Neural progenitor cell (in vitro differentiated cells): ENCODE measurements at regions not wholly inside any gene's neighbourhood (a gene's known extent, or its start where the extent isn't known, plus 50 kb on each side); places are given as distances from the start of the nearest gene placed in this dataset.

ENCODE experiments used
- DNase-seq: peaks from one replicate; pipeline ENCODE4 v3.0.0-alpha.2; 2016; ENCODE audit warnings: low spot score
- H2AFZ ChIP-seq: fragments of 200-600 bp; sonication (generic); replicated peaks from 2 replicates; pipeline ENCODE4 v1.6.1; 2016; ENCODE audit warnings: antibody characterized with exemption
- H3F3A ChIP-seq: fragments of 200-600 bp; sonication (generic); 2 replicates; pipeline ENCODE4 v1.6.1; 2016; ENCODE audit warnings: antibody characterized with exemption, low read depth
- H3K27ac ChIP-seq: fragments of 200-600 bp; sonication (generic); 2 replicates; pipeline ENCODE4 v1.5.1; 2016; ENCODE audit warnings: mild to moderate bottlenecking
- H3K27me3 ChIP-seq: fragments of 200-600 bp; sonication (generic); 2 replicates; pipeline ENCODE4 v1.6.1; 2016; ENCODE audit warnings: mild to moderate bottlenecking, moderate library complexity
- H3K36me3 ChIP-seq: fragments of 200-600 bp; sonication (generic); 2 replicates; pipeline ENCODE4 v1.5.1; 2016
- H3K4me1 ChIP-seq: fragments of 200-600 bp; sonication (generic); 2 replicates; pipeline ENCODE4 v1.6.1; 2016; ENCODE audit warnings: mixed run types
- H3K4me2 ChIP-seq: fragments of 200-600 bp; sonication (generic); 2 replicates; pipeline ENCODE4 v1.6.1; 2016
- H3K4me3 ChIP-seq: fragments of 200-600 bp; sonication (generic); 2 replicates; pipeline ENCODE4 v1.5.1; 2016
- H3K79me2 ChIP-seq: fragments of 200-600 bp; sonication (generic); 2 replicates; pipeline ENCODE4 v1.6.1; 2016; ENCODE audit warnings: low read depth
- H3K9ac ChIP-seq: fragments of 200-600 bp; sonication (generic); 2 replicates; pipeline ENCODE4 v1.6.1; 2016
- H3K9me3 ChIP-seq: fragments of 200-600 bp; sonication (generic); 2 replicates; pipeline ENCODE4 v1.5.1; 2016; ENCODE audit warnings: low read depth
- H4K20me1 ChIP-seq: fragments of 200-600 bp; sonication (generic); 2 replicates; pipeline ENCODE4 v1.6.1; 2016; ENCODE audit warnings: low read depth
- H3K27ac Mint-ChIP-seq: 3 replicates; pipeline ENCODE4 v1.8.0; 2021; ENCODE audit warnings: mixed read lengths
- H3K27me3 Mint-ChIP-seq: 2 replicates; pipeline ENCODE4 v1.8.0; 2022; ENCODE audit warnings: low read depth, mild to moderate bottlenecking, inconsistent platforms, moderate library complexity, mixed read lengths; ENCODE audit not compliant: insufficient read depth
- H3K36me3 Mint-ChIP-seq: 3 replicates; pipeline ENCODE4 v1.8.0; 2021; ENCODE audit warnings: mixed read lengths
- H3K4me1 Mint-ChIP-seq: 3 replicates; pipeline ENCODE4 v1.8.0; 2021; ENCODE audit warnings: mixed read lengths
- H3K4me3 Mint-ChIP-seq: 3 replicates; pipeline ENCODE4 v1.8.0; 2021; ENCODE audit warnings: mild to moderate bottlenecking, moderate library complexity, mixed read lengths
- H3K9me3 Mint-ChIP-seq: 3 replicates; pipeline ENCODE4 v1.8.0; 2020; ENCODE audit warnings: mixed read lengths
- EZH2 ChIP-seq: fragments of 200-600 bp; sonication (generic); IDR thresholded peaks from 2 replicates; pipeline ENCODE4 v1.6.1; 2017; ENCODE audit warnings: antibody characterized with exemption, mild to moderate bottlenecking, moderate library complexity
- EZH2phosphoT487 ChIP-seq: fragments of 200-600 bp; sonication (generic); IDR thresholded peaks from 2 replicates; pipeline ENCODE4 v1.6.1; 2017; ENCODE audit warnings: antibody characterized with exemption
- TF ChIP-seq, protein P1 (sequence below): fragments of 200-600 bp; sonication (generic); IDR thresholded peaks from 2 replicates; pipeline ENCODE4 v1.5.1; 2017; ENCODE audit warnings: antibody characterized with exemption, mild to moderate bottlenecking

DNA sequence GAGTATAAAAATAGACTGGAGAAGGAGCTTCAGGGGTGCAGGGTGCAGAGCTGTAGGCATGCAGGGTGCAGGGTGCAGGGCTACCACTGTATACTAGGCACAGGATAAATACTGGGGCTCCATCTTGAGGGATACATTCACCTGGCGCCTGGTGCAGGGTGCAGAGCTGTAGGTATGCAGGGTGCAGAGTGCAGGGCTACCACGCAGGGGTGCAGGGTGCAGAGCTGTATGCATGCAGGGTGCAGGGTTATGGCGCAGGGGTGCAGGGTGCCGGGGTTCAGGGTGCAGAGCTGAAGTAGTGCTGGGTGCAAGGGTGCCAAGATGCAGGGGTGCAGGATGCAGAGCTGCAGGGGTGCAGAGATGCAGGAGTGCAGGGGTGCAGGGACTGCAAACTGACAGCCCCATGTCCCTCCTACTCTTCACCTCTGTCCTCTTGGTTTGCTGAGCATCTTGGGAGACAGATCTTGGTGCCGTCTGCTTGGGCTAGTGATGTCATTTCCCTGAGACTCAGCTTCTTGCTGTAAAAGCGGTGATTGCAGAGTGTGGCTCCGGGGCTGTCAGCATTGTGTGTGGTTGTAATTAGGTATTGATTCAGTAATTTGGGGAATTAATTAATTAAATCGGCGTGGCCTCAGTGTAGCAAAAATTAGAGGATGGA, 91.2 kb downstream of the ADRA2C start:
- no peak overlapping the region for H3K4me3 ChIP-seq
- H3K9ac ChIP-seq: no peak overlapping the region
- Mint-ChIP-seq H3K27me3 (peaks cover 15% of the 10 kb centered on the region), H3K9me3 (no peaks in the 10 kb centered on the region), H3K4me1 (peaks cover 5% of the 10 kb centered on the region), H3K27ac (no peak overlapping the region), H3K4me3 (no peak overlapping the region), H3K36me3 (no peaks in the 10 kb centered on the region)
- H3K4me2 ChIP-seq: no peak overlapping the region
- no peak overlapping the region for H2AFZ ChIP-seq
- no peaks in the 10 kb centered on the region for H3K9me3 ChIP-seq
- H4K20me1 ChIP-seq: no peaks in the 10 kb centered on the region
- no peaks in the 10 kb centered on the region for H3K79me2 ChIP-seq
- peaks cover 5% of the 10 kb centered on the region for H3K27me3 ChIP-seq
- no peaks in the 10 kb centered on the region for H3F3A ChIP-seq
- H3K4me1 ChIP-seq: peaks cover 7% of the 10 kb centered on the region
- no peaks in the 10 kb centered on the region for H3K36me3 ChIP-seq
- no peak for DNase-seq
- no peak overlapping the region for H3K27ac ChIP-seq
- TF ChIP-seq EZH2phosphoT487 (no peak), EZH2 (no peak)
- TF ChIP-seq, protein P1, sequence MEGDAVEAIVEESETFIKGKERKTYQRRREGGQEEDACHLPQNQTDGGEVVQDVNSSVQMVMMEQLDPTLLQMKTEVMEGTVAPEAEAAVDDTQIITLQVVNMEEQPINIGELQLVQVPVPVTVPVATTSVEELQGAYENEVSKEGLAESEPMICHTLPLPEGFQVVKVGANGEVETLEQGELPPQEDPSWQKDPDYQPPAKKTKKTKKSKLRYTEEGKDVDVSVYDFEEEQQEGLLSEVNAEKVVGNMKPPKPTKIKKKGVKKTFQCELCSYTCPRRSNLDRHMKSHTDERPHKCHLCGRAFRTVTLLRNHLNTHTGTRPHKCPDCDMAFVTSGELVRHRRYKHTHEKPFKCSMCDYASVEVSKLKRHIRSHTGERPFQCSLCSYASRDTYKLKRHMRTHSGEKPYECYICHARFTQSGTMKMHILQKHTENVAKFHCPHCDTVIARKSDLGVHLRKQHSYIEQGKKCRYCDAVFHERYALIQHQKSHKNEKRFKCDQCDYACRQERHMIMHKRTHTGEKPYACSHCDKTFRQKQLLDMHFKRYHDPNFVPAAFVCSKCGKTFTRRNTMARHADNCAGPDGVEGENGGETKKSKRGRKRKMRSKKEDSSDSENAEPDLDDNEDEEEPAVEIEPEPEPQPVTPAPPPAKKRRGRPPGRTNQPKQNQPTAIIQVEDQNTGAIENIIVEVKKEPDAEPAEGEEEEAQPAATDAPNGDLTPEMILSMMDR: no peak

DNA sequence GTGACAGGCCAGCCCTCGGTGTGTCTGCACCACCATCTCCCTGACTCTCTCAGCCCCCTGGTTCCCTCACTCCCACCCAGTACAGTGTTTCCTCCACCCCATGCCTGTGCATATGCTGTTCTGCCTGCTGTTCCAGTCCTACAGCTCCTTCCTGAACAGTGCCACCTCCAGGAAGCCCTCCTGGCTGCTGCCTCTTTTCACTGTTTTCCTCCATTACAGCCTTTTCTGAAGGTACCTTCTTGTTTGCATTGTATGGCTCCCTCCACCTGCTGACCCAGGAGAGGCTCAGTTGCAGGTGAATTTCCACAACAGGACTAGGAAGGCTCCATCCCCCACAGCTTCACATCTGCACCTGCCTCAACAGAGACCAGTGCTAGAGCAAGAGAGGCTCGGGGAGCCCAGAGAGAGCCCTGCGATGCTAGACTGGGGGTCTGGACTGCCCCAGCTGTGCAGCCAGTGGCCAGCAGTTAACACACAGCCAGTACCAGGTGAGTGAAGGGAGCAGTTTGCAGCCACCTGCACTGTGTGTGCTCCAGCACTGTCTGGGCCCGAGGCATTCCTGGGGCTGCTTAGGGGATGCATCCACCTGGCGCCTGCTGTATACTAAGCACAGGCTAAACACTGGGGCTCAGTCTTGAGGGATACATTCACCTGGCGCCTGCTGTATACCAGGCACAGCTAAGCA, 92.0 kb downstream of the ADRA2C start:
- Mint-ChIP-seq H3K36me3 (no peaks in the 10 kb centered on the region), H3K27me3 (peaks cover 12% of the 10 kb centered on the region), H3K4me3 (peak overlapping the region; percentile 22), H3K4me1 (peaks cover 7% of the 10 kb centered on the region), H3K27ac (no peak overlapping the region), H3K9me3 (no peaks in the 10 kb centered on the region)
- Histone ChIP-seq H3K27me3 (peaks cover 5% of the 10 kb centered on the region), H3K9ac (no peak overlapping the region), H4K20me1 (no peaks in the 10 kb centered on the region), H2AFZ (no peak overlapping the region), H3F3A (no peaks in the 10 kb centered on the region), H3K4me1 (peaks cover 15% of the 10 kb centered on the region), H3K79me2 (no peaks in the 10 kb centered on the region), H3K27ac (no peak overlapping the region), H3K4me3 (no peak overlapping the region), H3K36me3 (no peaks in the 10 kb centered on the region), H3K4me2 (no peak overlapping the region), H3K9me3 (no peaks in the 10 kb centered on the region)
- TF ChIP-seq, protein P1: no peak
- no peak for TF ChIP-seq EZH2phosphoT487
- TF ChIP-seq EZH2: no peak
- no peak for DNase-seq

DNA sequence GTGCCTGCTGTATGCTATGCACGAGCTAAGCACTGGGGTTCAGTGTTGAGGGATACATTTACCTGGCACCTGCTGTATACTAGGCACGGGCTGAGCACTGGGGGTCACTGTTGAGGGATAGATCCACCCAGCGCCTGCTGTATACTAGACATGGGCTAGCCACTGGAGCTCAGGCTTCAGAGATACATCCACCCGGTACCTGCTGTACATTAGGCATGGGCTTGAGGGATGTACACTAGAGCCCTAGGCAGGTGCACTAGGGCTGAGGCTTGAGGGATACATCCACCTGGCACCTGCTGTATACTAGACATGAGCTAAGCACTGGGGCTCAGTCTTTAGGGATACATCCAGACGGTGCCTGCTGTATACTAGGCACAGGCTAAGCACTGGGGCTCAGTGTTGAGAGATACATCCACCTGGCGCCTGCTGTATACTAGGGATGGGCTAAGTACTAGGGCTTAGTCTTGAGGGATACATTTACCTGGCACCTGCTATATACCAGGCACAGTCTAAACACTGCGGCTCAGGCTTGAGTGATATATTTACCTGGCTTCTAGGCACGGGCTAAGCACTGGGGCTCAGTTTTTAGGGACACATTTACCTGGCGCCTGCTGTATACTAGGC, 92.7 kb downstream of the ADRA2C start:
- Histone ChIP-seq H3K27me3 (peaks cover 10% of the 10 kb centered on the region), H3F3A (peaks cover 6% of the 10 kb centered on the region), H4K20me1 (no peaks in the 10 kb centered on the region), H3K4me1 (peaks cover 20% of the 10 kb centered on the region), H3K9me3 (no peaks in the 10 kb centered on the region), H3K9ac (no peak overlapping the region), H3K27ac (no peak overlapping the region), H3K79me2 (no peaks in the 10 kb centered on the region), H3K4me2 (no peak overlapping the region), H3K4me3 (no peak overlapping the region), H2AFZ (no peak overlapping the region), H3K36me3 (no peaks in the 10 kb centered on the region)
- no peak for DNase-seq
- Mint-ChIP-seq H3K27ac (no peak overlapping the region), H3K27me3 (peaks cover 12% of the 10 kb centered on the region), H3K9me3 (no peaks in the 10 kb centered on the region), H3K4me3 (no peak overlapping the region), H3K36me3 (no peaks in the 10 kb centered on the region), H3K4me1 (peaks cover 11% of the 10 kb centered on the region)
- TF ChIP-seq, protein P1: no peak
- TF ChIP-seq EZH2 (no peak), EZH2phosphoT487 (no peak)
